ENCODE measurements at regions not wholly inside any gene's neighbourhood (a gene's known extent, or its start where the extent isn't known, plus 50 kb on each side); places are given as distances from the start of the nearest gene placed in this dataset.

DNA sequence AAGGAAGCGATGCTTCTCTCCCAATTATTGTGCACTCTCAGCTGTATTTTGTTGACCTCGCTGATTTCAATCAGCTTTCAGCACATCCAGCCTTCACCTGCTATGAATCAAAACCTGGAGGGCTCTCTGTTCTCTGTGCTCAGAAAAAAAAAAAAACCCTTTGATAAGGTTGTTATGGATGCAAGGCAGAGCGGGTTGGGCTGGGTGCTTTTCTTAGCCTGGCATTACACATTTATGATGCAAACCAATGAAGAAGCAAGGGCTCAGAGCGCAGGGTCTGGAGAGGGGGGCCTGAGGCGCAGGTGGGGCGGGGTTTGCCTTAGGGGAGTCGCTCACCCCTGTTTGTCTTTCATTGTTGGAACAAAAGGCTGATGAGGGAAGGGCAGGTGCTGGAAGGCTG is 86.0 kb upstream of the CADM1 start:
- peaks cover 5% of the 10 kb centered on the region for H3K4me1 ChIP-seq
- no peaks in the 10 kb centered on the region for H3F3A ChIP-seq (ENCODE audit: low read depth)
- H3K9ac ChIP-seq = no peak overlapping the region
- no peaks in the 10 kb centered on the region for H3K79me2 ChIP-seq (ENCODE audit: low read depth)
- TF ChIP-seq, protein P1, sequence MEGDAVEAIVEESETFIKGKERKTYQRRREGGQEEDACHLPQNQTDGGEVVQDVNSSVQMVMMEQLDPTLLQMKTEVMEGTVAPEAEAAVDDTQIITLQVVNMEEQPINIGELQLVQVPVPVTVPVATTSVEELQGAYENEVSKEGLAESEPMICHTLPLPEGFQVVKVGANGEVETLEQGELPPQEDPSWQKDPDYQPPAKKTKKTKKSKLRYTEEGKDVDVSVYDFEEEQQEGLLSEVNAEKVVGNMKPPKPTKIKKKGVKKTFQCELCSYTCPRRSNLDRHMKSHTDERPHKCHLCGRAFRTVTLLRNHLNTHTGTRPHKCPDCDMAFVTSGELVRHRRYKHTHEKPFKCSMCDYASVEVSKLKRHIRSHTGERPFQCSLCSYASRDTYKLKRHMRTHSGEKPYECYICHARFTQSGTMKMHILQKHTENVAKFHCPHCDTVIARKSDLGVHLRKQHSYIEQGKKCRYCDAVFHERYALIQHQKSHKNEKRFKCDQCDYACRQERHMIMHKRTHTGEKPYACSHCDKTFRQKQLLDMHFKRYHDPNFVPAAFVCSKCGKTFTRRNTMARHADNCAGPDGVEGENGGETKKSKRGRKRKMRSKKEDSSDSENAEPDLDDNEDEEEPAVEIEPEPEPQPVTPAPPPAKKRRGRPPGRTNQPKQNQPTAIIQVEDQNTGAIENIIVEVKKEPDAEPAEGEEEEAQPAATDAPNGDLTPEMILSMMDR (IDR thresholded peaks at IDR 0.05) = no peak
- TF ChIP-seq EZH2phosphoT487 (IDR thresholded peaks at IDR 0.05) = no peak
- TF ChIP-seq EZH2 (IDR thresholded peaks at IDR 0.05) = no peak
- Mint-ChIP-seq H3K27me3 (ENCODE audit: insufficient read depth, low read depth) (peaks cover 3% of the 10 kb centered on the region), H3K9me3 (peaks cover 6% of the 10 kb centered on the region), H3K4me1 (no peaks in the 10 kb centered on the region), H3K27ac (no peak overlapping the region), H3K4me3 (no peak overlapping the region), H3K36me3 (peaks cover 2% of the 10 kb centered on the region)
- H2AFZ ChIP-seq (replicated peaks) = no peak overlapping the region
- DNase-seq (ENCODE audit: low spot score) = no peak
- no peaks in the 10 kb centered on the region for H3K36me3 ChIP-seq
- no peaks in the 10 kb centered on the region for H4K20me1 ChIP-seq (ENCODE audit: low read depth)
- no peak overlapping the region for H3K4me3 ChIP-seq
- no peak overlapping the region for H3K27ac ChIP-seq
- no peaks in the 10 kb centered on the region for H3K27me3 ChIP-seq
- no peaks in the 10 kb centered on the region for H3K9me3 ChIP-seq (ENCODE audit: low read depth)
- no peak overlapping the region for H3K4me2 ChIP-seq

GRCh38 chr11:115587718-115588342 is 83.6 kb upstream of the CADM1 start:
- H4K20me1 ChIP-seq (ENCODE audit: low read depth) = no peaks in the 10 kb centered on the region
- no peaks in the 10 kb centered on the region for H3K4me1 Mint-ChIP-seq
- H3K27me3 Mint-ChIP-seq (ENCODE audit: insufficient read depth, low read depth) = peaks cover 3% of the 10 kb centered on the region
- no peaks in the 10 kb centered on the region for H3F3A ChIP-seq (ENCODE audit: low read depth)
- no peak for DNase-seq (ENCODE audit: low spot score)
- TF ChIP-seq, protein P1 (IDR thresholded peaks at IDR 0.05) = no peak
- peaks cover 6% of the 10 kb centered on the region for H3K9me3 Mint-ChIP-seq
- H3K4me3 ChIP-seq = no peak overlapping the region
- H3K27ac Mint-ChIP-seq = no peak overlapping the region
- H3K79me2 ChIP-seq (ENCODE audit: low read depth) = no peaks in the 10 kb centered on the region
- H3K27me3 ChIP-seq = no peaks in the 10 kb centered on the region
- peaks cover 5% of the 10 kb centered on the region for H3K4me1 ChIP-seq
- no peak overlapping the region for H2AFZ ChIP-seq (replicated peaks)
- peaks cover 2% of the 10 kb centered on the region for H3K36me3 Mint-ChIP-seq
- H3K4me3 Mint-ChIP-seq = no peak overlapping the region
- H3K9me3 ChIP-seq (ENCODE audit: low read depth) = no peaks in the 10 kb centered on the region
- H3K9ac ChIP-seq = no peak overlapping the region
- no peak overlapping the region for H3K4me2 ChIP-seq
- no peak overlapping the region for H3K27ac ChIP-seq
- H3K36me3 ChIP-seq = no peaks in the 10 kb centered on the region

DNA sequence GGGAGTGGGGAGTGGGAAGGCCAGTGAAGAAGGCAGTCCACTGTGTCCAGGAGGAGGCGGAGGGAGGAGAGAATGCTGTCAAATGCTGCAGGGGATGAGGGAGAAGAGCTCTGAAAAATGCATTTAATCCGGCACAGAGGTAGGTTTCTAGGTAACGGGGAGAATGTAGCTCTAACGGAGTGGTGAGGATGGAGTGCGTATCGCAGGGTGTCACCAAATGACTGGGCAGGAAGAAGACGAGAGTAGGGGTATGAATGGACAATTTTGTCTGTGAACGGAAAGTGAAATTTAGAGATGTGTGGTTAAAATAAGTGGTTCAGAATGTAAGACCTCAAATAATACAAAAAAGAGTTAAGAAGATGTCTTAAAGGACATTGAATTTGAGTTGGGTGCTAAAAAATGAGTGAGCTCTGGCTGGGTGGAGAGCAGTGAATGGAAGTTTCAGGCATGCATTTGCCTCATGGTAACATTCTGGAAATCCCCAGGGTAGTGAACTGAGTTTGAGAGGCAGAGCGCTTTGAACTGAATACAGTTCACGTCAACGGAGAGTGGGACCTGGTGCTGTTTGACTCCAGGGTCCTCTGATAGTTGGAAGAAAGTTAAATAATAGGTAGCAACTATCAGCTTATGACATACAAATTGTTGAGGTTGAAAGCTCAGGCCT is 81.3 kb upstream of the CADM1 start:
- H3K27me3 ChIP-seq = no peaks in the 10 kb centered on the region
- H3K4me1 Mint-ChIP-seq = peaks cover 16% of the 10 kb centered on the region
- H3K36me3 Mint-ChIP-seq = peaks cover 2% of the 10 kb centered on the region
- no peaks in the 10 kb centered on the region for H3K9me3 ChIP-seq (ENCODE audit: low read depth)
- no peaks in the 10 kb centered on the region for H4K20me1 ChIP-seq (ENCODE audit: low read depth)
- H3K36me3 ChIP-seq = no peaks in the 10 kb centered on the region
- no peak overlapping the region for H3K4me2 ChIP-seq
- no peak overlapping the region for H3K27ac ChIP-seq
- no peak overlapping the region for H3K27ac Mint-ChIP-seq
- H3K79me2 ChIP-seq (ENCODE audit: low read depth) = no peaks in the 10 kb centered on the region
- H3K4me1 ChIP-seq = peaks cover 20% of the 10 kb centered on the region
- peaks cover under 1% of the 10 kb centered on the region for H3F3A ChIP-seq (ENCODE audit: low read depth)
- TF ChIP-seq, protein P1 (IDR thresholded peaks at IDR 0.05) = no peak
- TF ChIP-seq EZH2phosphoT487 (IDR thresholded peaks at IDR 0.05) = no peak
- TF ChIP-seq EZH2 (IDR thresholded peaks at IDR 0.05) = no peak
- no peak overlapping the region for H2AFZ ChIP-seq (replicated peaks)
- no peak overlapping the region for H3K9ac ChIP-seq
- DNase-seq (ENCODE audit: low spot score) = no peak
- no peak overlapping the region for H3K4me3 ChIP-seq
- H3K9me3 Mint-ChIP-seq = peaks cover 6% of the 10 kb centered on the region
- H3K27me3 Mint-ChIP-seq (ENCODE audit: insufficient read depth, low read depth) = peaks cover 3% of the 10 kb centered on the region
- H3K4me3 Mint-ChIP-seq = no peak overlapping the region
